MM.1S (cell line): ENCODE measurements at regions not wholly inside any gene's neighbourhood (a gene's known extent, or its start where the extent isn't known, plus 50 kb on each side); places are given as distances from the start of the nearest gene placed in this dataset.

ENCODE experiments used
- DNase-seq: peaks from one replicate; pipeline ENCODE4 v3.0.0-alpha.2; 2015
- H2AFZ ChIP-seq: fragments of 300-600 bp; sonication (generic); 2 replicates; pipeline ENCODE4 v1.6.0; 2016; ENCODE audit warnings: antibody characterized with exemption, low read length
- H3F3A ChIP-seq: fragments of 300-600 bp; sonication (generic); 2 replicates; pipeline ENCODE4 v1.6.1; 2016; ENCODE audit warnings: mild to moderate bottlenecking, antibody characterized with exemption, low read length, moderate library complexity, mixed read lengths; ENCODE audit not compliant: insufficient read depth
- H3K27ac ChIP-seq: fragments of 300-600 bp; sonication (generic); 2 replicates; pipeline ENCODE4 v1.5.1; 2016; ENCODE audit warnings: mild to moderate bottlenecking, low read length
- H3K27me3 ChIP-seq: fragments of 300-600 bp; sonication (generic); replicated peaks from 2 replicates; pipeline ENCODE4 v1.6.0; 2016; ENCODE audit warnings: low read length; ENCODE audit not compliant: insufficient read depth
- H3K36me3 ChIP-seq: fragments of 300-600 bp; sonication (generic); replicated peaks from 2 replicates; pipeline ENCODE4 v1.6.1; 2016; ENCODE audit warnings: mild to moderate bottlenecking, low read length, mixed read lengths; ENCODE audit not compliant: insufficient read depth
- H3K4me1 ChIP-seq: fragments of 300-600 bp; sonication (generic); 2 replicates; pipeline ENCODE4 v1.6.1; 2016; ENCODE audit warnings: low read length, mixed read lengths
- H3K4me2 ChIP-seq: fragments of 300-600 bp; sonication (generic); 2 replicates; pipeline ENCODE4 v1.6.0; 2016; ENCODE audit warnings: low read depth, low read length
- H3K4me3 ChIP-seq: fragments of 300-600 bp; sonication (generic); 2 replicates; pipeline ENCODE4 v1.5.1; 2016; ENCODE audit warnings: low read length, mixed read lengths
- H3K79me2 ChIP-seq: fragments of 300-600 bp; sonication (generic); 2 replicates; pipeline ENCODE4 v1.6.1; 2016; ENCODE audit warnings: mixed run types, low read length, mixed read lengths
- H3K9ac ChIP-seq: fragments of 300-600 bp; sonication (generic); 2 replicates; pipeline ENCODE4 v1.6.1; 2016; ENCODE audit warnings: low read length, mixed read lengths
- H3K9me2 ChIP-seq: fragments of 300-600 bp; sonication (generic); replicated peaks from 2 replicates; pipeline ENCODE4 v1.6.1; 2016; ENCODE audit warnings: mild to moderate bottlenecking, low read length, mixed read lengths; ENCODE audit not compliant: insufficient read depth
- H3K9me3 ChIP-seq: fragments of 300-600 bp; sonication (generic); replicated peaks from 2 replicates; pipeline ENCODE4 v1.6.1; 2016; ENCODE audit warnings: mild to moderate bottlenecking, low read length, mixed read lengths; ENCODE audit not compliant: insufficient read depth
- H4K20me1 ChIP-seq: fragments of 300-600 bp; sonication (generic); 2 replicates; pipeline ENCODE4 v1.6.1; 2016; ENCODE audit warnings: mild to moderate bottlenecking, low read length, moderate library complexity, mixed read lengths; ENCODE audit not compliant: insufficient read depth
- CTCF ChIP-seq: fragments of 300-600 bp; sonication (generic); IDR thresholded peaks from 2 replicates; pipeline ENCODE4 v1.5.1; 2016; ENCODE audit warnings: antibody characterized with exemption, low read length, mixed read lengths
- EZH2 ChIP-seq: fragments of 300-600 bp; sonication (generic); optimal IDR thresholded peaks from 2 replicates; pipeline ENCODE3; 2017; ENCODE audit warnings: low read depth, mild to moderate bottlenecking, antibody characterized with exemption, low read length, mixed read lengths
- EZH2phosphoT487 ChIP-seq: fragments of 300-600 bp; sonication (generic); IDR thresholded peaks from 2 replicates; pipeline ENCODE4 v1.6.1; 2018; ENCODE audit warnings: antibody characterized with exemption, low read length

DNA sequence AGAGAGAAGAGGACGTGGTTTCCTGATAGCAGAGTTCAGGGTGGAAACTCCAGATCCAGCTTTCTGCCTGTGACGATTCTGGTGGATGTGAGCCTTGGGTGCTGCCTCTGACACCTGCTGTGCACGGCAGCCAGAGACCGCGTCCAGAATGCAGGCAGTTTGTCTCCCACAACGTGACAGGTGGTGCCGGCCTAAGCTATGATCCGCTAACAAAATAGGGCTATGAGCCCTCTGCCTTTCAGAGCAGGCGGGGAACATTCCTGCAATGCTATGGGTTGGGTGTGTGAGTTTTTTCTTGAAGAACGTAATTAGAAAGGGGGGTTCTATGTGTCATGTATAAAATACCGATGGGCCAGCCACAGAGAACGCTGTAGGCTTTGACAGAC, 297.3 kb upstream of the PRKCQ start:
- Histone ChIP-seq H3K4me2 (no peak overlapping the region), H3F3A (no peaks in the 10 kb centered on the region), H3K4me1 (no peaks in the 10 kb centered on the region), H4K20me1 (no peaks in the 10 kb centered on the region), H3K9me3 (no peaks in the 10 kb centered on the region), H3K9me2 (no peaks in the 10 kb centered on the region), H3K27me3 (no peaks in the 10 kb centered on the region), H3K9ac (no peak overlapping the region), H3K79me2 (no peaks in the 10 kb centered on the region), H2AFZ (no peak overlapping the region), H3K36me3 (no peaks in the 10 kb centered on the region), H3K27ac (no peak overlapping the region), H3K4me3 (no peak overlapping the region)
- TF ChIP-seq CTCF (no peak), EZH2 (no peak), EZH2phosphoT487 (no peak)
- DNase-seq, result no peak

DNA sequence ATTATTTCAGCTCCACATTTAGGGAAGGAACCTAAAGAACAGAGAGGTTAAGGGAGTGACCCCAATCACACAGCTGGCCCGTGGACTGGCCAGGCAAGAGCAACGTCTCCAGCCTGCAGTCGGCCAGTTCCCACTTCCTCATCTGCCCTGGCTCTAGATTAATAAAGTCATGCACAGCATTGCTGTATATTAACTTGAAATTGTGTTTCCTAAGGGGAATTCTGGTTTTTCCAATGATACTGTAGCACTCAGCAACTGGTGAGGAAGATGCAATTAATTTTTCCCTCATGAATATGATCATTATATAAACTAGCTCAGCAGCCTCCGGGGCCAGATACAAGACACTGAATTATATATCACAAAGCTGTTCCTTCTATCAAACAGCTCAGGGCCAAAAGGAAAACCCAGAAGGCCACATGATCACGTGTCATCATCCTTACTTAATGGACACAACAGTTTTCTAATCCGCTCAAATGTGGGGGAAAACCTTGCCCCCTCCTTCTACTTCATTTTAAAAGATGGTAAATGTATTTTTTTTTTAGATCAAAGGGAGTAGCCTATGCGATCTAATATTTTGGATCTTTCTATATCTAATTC, 295.3 kb upstream of the PRKCQ start:
- Histone ChIP-seq H3K9me3 (no peaks in the 10 kb centered on the region), H4K20me1 (no peaks in the 10 kb centered on the region), H3K27ac (no peak overlapping the region), H2AFZ (no peak overlapping the region), H3K4me3 (no peak overlapping the region), H3K36me3 (no peaks in the 10 kb centered on the region), H3K79me2 (no peaks in the 10 kb centered on the region), H3K27me3 (no peaks in the 10 kb centered on the region), H3K4me1 (no peaks in the 10 kb centered on the region), H3K4me2 (no peak overlapping the region), H3F3A (no peaks in the 10 kb centered on the region), H3K9ac (no peak overlapping the region), H3K9me2 (no peaks in the 10 kb centered on the region)
- no peak for DNase-seq
- no peak for TF ChIP-seq EZH2phosphoT487
- no peak for TF ChIP-seq CTCF
- TF ChIP-seq EZH2, result no peak

DNA sequence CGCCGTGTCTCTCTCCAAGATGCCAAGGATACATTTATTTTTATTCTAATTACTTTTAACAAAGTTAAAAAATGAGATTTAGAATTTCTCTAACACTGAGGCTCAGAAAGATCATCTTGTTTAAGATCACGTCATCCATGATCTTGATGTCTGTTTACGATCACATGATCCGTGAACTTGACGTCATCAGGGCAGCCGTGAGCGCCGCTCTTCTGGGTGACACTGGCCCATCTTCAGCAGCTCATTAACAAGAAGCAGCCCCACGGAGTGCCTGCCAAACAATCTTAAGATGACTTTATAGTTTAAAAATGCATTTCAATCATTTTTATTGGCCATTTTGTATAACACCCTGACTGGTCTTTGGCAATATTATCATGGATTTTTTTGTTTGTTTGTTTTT, 291.1 kb upstream of the PRKCQ start:
- no peak overlapping the region for H3K27ac ChIP-seq
- no peak overlapping the region for H2AFZ ChIP-seq
- no peaks in the 10 kb centered on the region for H3F3A ChIP-seq
- H3K9me2 ChIP-seq, result no peaks in the 10 kb centered on the region
- H3K4me2 ChIP-seq, result no peak overlapping the region
- H3K9ac ChIP-seq, result no peak overlapping the region
- no peaks in the 10 kb centered on the region for H4K20me1 ChIP-seq
- TF ChIP-seq CTCF, result no peak
- TF ChIP-seq EZH2, result no peak
- no peak for TF ChIP-seq EZH2phosphoT487
- H3K36me3 ChIP-seq, result no peaks in the 10 kb centered on the region
- no peak for DNase-seq
- no peaks in the 10 kb centered on the region for H3K4me1 ChIP-seq
- H3K4me3 ChIP-seq, result no peak overlapping the region
- H3K27me3 ChIP-seq, result no peaks in the 10 kb centered on the region
- no peaks in the 10 kb centered on the region for H3K9me3 ChIP-seq
- no peaks in the 10 kb centered on the region for H3K79me2 ChIP-seq
